ENCODE measurements at regions not wholly inside any gene's neighbourhood (a gene's known extent, or its start where the extent isn't known, plus 50 kb on each side); places are given as distances from the start of the nearest gene placed in this dataset.

DNA sequence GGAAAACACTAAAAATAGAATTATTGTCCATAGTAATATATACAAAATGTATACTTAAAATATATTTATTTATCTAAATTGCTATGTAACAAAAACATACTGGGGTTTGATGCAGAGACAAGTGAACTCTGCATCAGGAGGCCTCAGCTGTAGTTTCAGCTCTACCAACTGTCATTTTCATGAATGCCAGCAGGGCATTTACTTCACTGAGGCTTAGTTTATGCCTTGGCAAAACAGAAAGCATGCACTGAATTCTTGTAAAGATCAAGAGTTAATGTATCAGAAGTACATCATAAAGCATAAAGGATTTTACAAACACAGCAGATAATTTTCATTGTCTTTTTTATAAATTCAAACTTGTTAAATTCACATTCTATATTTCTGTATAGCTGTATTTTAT lies 577.0 kb downstream of the C4orf33 start:
- Histone ChIP-seq H3K36me3 (ENCODE audit: control insufficient read depth, insufficient read depth, low read length) (no peaks in the 10 kb centered on the region), H3K27me3 (ENCODE audit: control insufficient read depth, insufficient read depth, low read length) (no peaks in the 10 kb centered on the region), H3K9me3 (ENCODE audit: control insufficient read depth, low read length) (no peaks in the 10 kb centered on the region), H3K79me2 (no peaks in the 10 kb centered on the region), H3K4me3 (ENCODE audit: low read depth, low read length) (no peak overlapping the region), H2AFZ (no peak overlapping the region), H3K4me1 (no peaks in the 10 kb centered on the region), H3K4me2 (ENCODE audit: low read length) (no peak overlapping the region), H3K27ac (no peak overlapping the region), H3K9ac (no peak overlapping the region)
- TF ChIP-seq, protein P1, sequence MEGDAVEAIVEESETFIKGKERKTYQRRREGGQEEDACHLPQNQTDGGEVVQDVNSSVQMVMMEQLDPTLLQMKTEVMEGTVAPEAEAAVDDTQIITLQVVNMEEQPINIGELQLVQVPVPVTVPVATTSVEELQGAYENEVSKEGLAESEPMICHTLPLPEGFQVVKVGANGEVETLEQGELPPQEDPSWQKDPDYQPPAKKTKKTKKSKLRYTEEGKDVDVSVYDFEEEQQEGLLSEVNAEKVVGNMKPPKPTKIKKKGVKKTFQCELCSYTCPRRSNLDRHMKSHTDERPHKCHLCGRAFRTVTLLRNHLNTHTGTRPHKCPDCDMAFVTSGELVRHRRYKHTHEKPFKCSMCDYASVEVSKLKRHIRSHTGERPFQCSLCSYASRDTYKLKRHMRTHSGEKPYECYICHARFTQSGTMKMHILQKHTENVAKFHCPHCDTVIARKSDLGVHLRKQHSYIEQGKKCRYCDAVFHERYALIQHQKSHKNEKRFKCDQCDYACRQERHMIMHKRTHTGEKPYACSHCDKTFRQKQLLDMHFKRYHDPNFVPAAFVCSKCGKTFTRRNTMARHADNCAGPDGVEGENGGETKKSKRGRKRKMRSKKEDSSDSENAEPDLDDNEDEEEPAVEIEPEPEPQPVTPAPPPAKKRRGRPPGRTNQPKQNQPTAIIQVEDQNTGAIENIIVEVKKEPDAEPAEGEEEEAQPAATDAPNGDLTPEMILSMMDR (IDR thresholded peaks at IDR 0.05): no peak

DNA sequence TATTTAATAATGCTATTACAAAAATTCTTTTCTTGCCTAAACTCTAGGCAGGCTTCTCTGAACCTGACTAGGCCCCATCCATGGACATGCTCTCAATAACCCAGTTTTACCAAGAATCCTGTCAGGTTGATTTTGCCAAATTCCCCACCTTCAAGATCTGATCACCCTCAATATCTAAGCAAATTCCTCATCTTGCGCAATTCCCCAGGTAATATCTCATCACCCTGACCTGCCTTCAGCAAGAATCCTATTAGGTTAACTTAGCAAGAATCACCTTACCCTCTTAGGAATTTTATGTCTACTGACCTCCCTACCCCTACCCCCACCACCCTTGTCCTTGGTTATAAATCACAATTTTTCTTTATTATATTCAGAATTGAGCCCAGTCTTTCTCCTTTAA lies 579.1 kb downstream of the C4orf33 start:
- no peak overlapping the region for H3K27ac ChIP-seq
- H3K4me3 ChIP-seq (ENCODE audit: low read depth, low read length): no peak overlapping the region
- H3K36me3 ChIP-seq (ENCODE audit: control insufficient read depth, insufficient read depth, low read length): no peaks in the 10 kb centered on the region
- H2AFZ ChIP-seq: no peak overlapping the region
- H3K9ac ChIP-seq: no peak overlapping the region
- H3K4me1 ChIP-seq: no peaks in the 10 kb centered on the region
- no peaks in the 10 kb centered on the region for H3K27me3 ChIP-seq (ENCODE audit: control insufficient read depth, insufficient read depth, low read length)
- H3K4me2 ChIP-seq (ENCODE audit: low read length): no peak overlapping the region
- no peaks in the 10 kb centered on the region for H3K79me2 ChIP-seq
- no peaks in the 10 kb centered on the region for H3K9me3 ChIP-seq (ENCODE audit: control insufficient read depth, low read length)
- TF ChIP-seq, protein P1 (IDR thresholded peaks at IDR 0.05): no peak

DNA sequence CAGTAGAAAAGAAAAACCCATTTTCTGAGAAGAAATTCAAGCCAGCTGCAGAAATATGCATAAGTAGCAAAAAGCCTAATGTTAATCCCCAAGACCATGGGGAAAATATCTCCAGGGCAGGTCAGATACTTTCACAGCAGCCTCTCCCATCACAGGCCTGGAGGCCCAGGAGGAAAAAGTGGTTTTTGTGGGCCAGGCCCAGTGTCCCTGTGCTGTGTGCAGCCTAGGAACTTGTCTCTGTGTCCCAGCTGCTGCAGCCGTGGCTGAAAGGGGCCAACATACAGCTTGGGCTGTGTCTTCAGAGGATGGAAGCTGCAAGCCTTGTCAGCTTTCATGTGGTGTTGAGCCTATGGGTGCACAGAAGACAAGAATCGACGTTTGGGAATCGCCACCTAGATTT lies 581.0 kb downstream of the C4orf33 start:
- TF ChIP-seq, protein P1 (IDR thresholded peaks at IDR 0.05): no peak

DNA sequence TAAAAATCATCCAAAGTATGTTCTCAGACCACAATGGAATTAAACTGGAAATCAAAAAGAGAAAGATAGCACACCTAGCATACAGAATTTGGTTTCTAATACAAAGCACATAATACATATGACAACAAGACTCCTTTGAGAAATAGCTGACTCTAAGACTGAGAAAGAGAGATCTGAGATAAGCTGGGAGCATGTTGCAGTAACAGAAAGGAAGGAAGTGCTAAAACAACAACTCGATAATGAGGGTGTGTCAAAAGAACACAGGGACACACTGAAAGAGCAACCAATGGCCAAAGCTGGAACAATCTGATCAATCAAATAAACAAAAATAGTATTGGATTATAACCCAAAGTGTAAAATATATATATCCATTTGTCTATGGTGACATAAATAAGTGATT lies 586.6 kb downstream of the C4orf33 start:
- TF ChIP-seq, protein P1 (IDR thresholded peaks at IDR 0.05): no peak
- no peak overlapping the region for H3K4me2 ChIP-seq (ENCODE audit: low read length)
- no peaks in the 10 kb centered on the region for H3K27me3 ChIP-seq (ENCODE audit: control insufficient read depth, insufficient read depth, low read length)
- H3K4me3 ChIP-seq (ENCODE audit: low read depth, low read length): no peak overlapping the region
- no peaks in the 10 kb centered on the region for H3K9me3 ChIP-seq (ENCODE audit: control insufficient read depth, low read length)
- H2AFZ ChIP-seq: no peak overlapping the region
- no peak overlapping the region for H3K27ac ChIP-seq
- H3K4me1 ChIP-seq: no peaks in the 10 kb centered on the region
- H3K79me2 ChIP-seq: no peaks in the 10 kb centered on the region
- H3K36me3 ChIP-seq (ENCODE audit: control insufficient read depth, insufficient read depth, low read length): no peaks in the 10 kb centered on the region
- H3K9ac ChIP-seq: no peak overlapping the region

More for the DNA sequence above, 581.0 kb downstream of the C4orf33 start:
- no peak overlapping the region for H2AFZ ChIP-seq
- no peak overlapping the region for H3K9ac ChIP-seq
- H3K4me3 ChIP-seq (ENCODE audit: low read depth, low read length): no peak overlapping the region
- H3K79me2 ChIP-seq: no peaks in the 10 kb centered on the region
- no peaks in the 10 kb centered on the region for H3K27me3 ChIP-seq (ENCODE audit: control insufficient read depth, insufficient read depth, low read length)
- H3K27ac ChIP-seq: no peak overlapping the region
- H3K4me2 ChIP-seq (ENCODE audit: low read length): no peak overlapping the region
- H3K9me3 ChIP-seq (ENCODE audit: control insufficient read depth, low read length): no peaks in the 10 kb centered on the region
- no peaks in the 10 kb centered on the region for H3K4me1 ChIP-seq
- H3K36me3 ChIP-seq (ENCODE audit: control insufficient read depth, insufficient read depth, low read length): no peaks in the 10 kb centered on the region

DNA sequence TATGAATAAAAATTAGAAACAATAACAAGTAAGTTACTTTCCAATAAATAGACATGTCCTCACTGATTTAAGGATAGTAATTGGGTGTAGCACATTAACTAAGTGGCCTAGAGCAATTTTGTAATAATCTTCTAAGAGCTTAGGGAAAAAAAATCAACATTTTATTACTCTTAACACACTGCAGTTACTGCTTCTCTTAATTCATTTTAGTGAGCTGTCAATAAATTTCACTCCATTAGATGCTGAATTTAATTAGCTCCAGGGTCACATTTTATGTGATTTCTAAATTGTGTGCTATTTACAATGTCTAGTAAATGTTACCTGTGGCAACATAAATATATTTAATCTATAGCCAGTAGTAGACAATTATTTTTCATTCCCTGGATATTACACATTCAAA lies 612.0 kb downstream of the C4orf33 start:
- H3K4me3 ChIP-seq (ENCODE audit: low read depth, low read length): no peak overlapping the region
- no peak overlapping the region for H2AFZ ChIP-seq
- H3K4me1 ChIP-seq: no peaks in the 10 kb centered on the region
- no peak overlapping the region for H3K4me2 ChIP-seq (ENCODE audit: low read length)
- TF ChIP-seq, protein P1 (IDR thresholded peaks at IDR 0.05): no peak
- H3K27me3 ChIP-seq (ENCODE audit: control insufficient read depth, insufficient read depth, low read length): no peaks in the 10 kb centered on the region
- no peak overlapping the region for H3K27ac ChIP-seq
- H3K9ac ChIP-seq: no peak overlapping the region
- no peaks in the 10 kb centered on the region for H3K79me2 ChIP-seq
- no peaks in the 10 kb centered on the region for H3K9me3 ChIP-seq (ENCODE audit: control insufficient read depth, low read length)
- no peaks in the 10 kb centered on the region for H3K36me3 ChIP-seq (ENCODE audit: control insufficient read depth, insufficient read depth, low read length)
